ENCODE measurements at regions not wholly inside any gene's neighbourhood (a gene's known extent, or its start where the extent isn't known, plus 50 kb on each side); places are given as distances from the start of the nearest gene placed in this dataset.

DNA sequence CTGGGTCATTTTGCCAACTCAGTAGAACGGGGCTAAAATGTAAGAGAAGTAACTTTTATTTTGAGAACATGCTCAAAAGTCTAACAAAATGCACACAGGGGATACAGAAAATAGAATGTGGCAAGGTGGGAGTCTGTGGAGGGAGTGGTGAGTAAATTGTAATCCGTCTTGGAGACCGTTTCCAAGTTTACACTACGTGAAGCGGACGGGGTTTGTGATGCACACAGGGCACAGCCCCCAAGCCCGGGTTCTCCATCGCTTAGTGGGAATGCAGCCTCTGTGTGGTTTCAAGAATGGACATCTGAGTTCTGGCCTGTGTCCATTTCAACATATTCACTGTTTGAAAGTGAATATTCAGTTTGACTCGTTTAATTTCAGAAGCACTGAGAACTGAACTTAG, 65.0 kb upstream of the TMEM18 start:
- TF ChIP-seq ZFX (IDR thresholded peaks at IDR 0.05) = no peak
- TF ChIP-seq, protein P1, sequence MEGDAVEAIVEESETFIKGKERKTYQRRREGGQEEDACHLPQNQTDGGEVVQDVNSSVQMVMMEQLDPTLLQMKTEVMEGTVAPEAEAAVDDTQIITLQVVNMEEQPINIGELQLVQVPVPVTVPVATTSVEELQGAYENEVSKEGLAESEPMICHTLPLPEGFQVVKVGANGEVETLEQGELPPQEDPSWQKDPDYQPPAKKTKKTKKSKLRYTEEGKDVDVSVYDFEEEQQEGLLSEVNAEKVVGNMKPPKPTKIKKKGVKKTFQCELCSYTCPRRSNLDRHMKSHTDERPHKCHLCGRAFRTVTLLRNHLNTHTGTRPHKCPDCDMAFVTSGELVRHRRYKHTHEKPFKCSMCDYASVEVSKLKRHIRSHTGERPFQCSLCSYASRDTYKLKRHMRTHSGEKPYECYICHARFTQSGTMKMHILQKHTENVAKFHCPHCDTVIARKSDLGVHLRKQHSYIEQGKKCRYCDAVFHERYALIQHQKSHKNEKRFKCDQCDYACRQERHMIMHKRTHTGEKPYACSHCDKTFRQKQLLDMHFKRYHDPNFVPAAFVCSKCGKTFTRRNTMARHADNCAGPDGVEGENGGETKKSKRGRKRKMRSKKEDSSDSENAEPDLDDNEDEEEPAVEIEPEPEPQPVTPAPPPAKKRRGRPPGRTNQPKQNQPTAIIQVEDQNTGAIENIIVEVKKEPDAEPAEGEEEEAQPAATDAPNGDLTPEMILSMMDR (conservative IDR thresholded peaks at IDR 0.05) = no peak
